ENCODE measurements at regions not wholly inside any gene's neighbourhood (a gene's known extent, or its start where the extent isn't known, plus 50 kb on each side); places are given as distances from the start of the nearest gene placed in this dataset.
"Not testable (repeated sequence)": the region's sequence is repeated elsewhere in the genome, so short reads cannot be mapped to it uniquely, and the experiment has no call there.

DNA sequence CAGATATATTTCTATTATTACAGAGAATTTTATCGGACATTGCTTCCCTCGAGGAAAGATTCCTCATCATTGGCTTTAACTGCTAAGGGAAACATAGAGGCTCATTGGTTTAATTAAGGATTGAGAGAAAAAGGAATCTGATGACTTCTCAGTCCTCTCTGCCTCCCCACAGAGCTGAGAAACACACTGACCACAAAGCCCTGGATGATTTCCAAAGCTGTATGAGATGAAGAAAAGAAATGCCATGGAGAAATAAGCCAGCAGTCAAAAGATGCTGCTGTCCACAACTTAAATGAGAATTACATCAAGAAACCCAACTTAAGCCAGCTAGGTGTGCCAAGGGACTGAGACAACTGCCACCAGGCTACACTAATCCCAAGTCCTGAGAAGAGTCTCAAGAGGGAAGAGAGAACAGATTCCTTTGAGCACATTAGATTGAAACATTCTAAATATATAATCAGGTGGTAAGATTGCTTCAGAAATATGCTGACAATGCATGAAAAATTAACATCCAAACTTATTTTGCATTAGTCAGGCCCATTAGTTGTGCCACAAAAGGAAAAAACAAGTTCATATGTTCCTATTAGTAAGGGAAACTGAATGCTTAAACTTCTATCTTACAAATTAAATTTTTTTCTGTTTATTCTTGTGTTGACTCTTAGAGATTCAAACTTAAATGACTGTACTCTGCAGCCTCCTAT, 308.1 kb upstream of the CYRIA start:
- Mint-ChIP-seq H3K9me3 (no peaks in the 10 kb centered on the region), H3K27ac (no peak overlapping the region), H3K27me3 (no peaks in the 10 kb centered on the region), H3K4me3 (no peak overlapping the region), H3K4me1 (ENCODE audit: low read depth) (no peaks in the 10 kb centered on the region), H3K36me3 (ENCODE audit: low read depth) (no peaks in the 10 kb centered on the region)
- TF ChIP-seq, protein P1, sequence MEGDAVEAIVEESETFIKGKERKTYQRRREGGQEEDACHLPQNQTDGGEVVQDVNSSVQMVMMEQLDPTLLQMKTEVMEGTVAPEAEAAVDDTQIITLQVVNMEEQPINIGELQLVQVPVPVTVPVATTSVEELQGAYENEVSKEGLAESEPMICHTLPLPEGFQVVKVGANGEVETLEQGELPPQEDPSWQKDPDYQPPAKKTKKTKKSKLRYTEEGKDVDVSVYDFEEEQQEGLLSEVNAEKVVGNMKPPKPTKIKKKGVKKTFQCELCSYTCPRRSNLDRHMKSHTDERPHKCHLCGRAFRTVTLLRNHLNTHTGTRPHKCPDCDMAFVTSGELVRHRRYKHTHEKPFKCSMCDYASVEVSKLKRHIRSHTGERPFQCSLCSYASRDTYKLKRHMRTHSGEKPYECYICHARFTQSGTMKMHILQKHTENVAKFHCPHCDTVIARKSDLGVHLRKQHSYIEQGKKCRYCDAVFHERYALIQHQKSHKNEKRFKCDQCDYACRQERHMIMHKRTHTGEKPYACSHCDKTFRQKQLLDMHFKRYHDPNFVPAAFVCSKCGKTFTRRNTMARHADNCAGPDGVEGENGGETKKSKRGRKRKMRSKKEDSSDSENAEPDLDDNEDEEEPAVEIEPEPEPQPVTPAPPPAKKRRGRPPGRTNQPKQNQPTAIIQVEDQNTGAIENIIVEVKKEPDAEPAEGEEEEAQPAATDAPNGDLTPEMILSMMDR (IDR thresholded peaks at IDR 0.05): no peak
- intact Hi-C loops (cut with micrococcal nuclease): no loop called here
- POLR2A ChIA-PET: no interaction called here
- no peak for DNase-seq
- CTCF ChIA-PET: no interaction called here
- ATAC-seq: no peak

DNA sequence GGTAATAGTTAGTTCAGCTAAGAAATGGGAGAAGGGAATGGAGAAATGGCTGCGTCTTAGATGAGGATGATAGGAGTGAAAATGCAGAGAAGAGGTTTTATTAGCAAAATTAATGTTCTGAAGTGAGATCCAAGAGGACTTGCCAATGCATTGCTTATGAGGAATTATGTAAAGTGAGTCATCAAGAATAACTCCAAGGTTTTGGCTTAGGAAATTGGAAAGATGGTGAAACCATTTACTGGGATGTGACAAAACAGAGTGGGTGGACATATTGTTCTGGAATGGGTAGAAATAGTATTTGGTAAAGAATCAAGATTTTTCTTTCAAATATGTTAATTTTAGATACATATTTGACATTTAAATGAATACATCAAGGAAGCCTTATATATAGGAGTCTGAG, 306.6 kb upstream of the CYRIA start:
- Mint-ChIP-seq H3K27me3 (no peaks in the 10 kb centered on the region), H3K36me3 (ENCODE audit: low read depth) (no peaks in the 10 kb centered on the region), H3K27ac (no peak overlapping the region), H3K4me3 (no peak overlapping the region), H3K9me3 (no peaks in the 10 kb centered on the region), H3K4me1 (ENCODE audit: low read depth) (no peaks in the 10 kb centered on the region)
- intact Hi-C loops (cut with micrococcal nuclease): no loop called here
- ATAC-seq (no peak), DNase-seq (no peak)
- TF ChIP-seq, protein P1 (IDR thresholded peaks at IDR 0.05): no peak
- POLR2A ChIA-PET: no interaction called here
- CTCF ChIA-PET: no interaction called here

DNA sequence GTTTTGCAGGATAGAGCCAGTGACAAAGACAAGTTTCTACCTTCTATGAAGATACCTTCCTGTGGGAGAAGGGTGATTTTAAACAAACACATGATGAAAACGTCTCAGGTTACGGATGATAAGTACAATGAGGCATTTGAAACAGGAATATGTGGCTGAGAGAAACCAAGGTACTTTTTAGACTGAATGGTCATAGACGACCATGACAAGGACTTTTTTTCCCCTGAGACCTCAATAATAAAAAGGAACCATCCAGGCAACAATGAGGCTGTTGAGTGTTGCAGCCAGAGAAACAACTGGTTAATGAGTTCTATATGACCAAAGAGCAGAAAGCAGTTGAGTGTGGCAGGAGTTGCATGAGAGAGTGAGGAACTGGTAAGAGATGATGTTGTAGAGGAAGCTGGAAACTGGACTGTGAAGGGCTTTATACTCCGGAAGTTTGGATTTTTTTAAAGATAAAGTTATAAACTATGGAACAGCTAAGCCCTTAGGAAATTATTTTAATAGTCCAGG, 306.1 kb upstream of the CYRIA start:
- CTCF ChIA-PET: no interaction called here
- TF ChIP-seq, protein P1 (IDR thresholded peaks at IDR 0.05): no peak
- no peak for ATAC-seq

DNA sequence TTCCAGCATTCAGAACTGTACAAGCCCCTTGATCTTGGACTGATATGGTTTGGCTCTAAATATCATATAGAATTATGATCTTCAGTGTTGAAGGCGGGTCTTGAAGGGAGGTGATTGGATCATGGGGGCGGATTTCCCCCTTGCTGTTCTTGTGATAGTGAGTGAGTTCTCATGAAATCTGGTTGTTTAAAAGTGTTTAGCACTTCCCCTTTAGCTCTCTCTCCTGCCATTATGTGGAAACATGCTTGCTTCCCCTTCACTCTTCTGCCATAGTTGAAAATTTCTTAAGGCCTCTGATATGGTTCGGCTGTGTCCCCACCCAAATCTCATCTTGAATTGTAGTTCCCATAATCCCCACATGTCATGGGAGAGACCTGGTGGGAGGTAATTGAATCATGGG, 305.3 kb upstream of the CYRIA start:
- H3K4me3 Mint-ChIP-seq; H3K27ac Mint-ChIP-seq; H3K27me3 Mint-ChIP-seq; H3K4me1 Mint-ChIP-seq (ENCODE audit: low read depth); intact Hi-C loops (cut with micrococcal nuclease); CTCF ChIA-PET; ATAC-seq; H3K36me3 Mint-ChIP-seq (ENCODE audit: low read depth); POLR2A ChIA-PET; DNase-seq; H3K9me3 Mint-ChIP-seq: not testable (repeated sequence)

More for the DNA sequence above, 306.1 kb upstream of the CYRIA start:
- no peaks in the 10 kb centered on the region for H3K27me3 Mint-ChIP-seq
- no peaks in the 10 kb centered on the region for H3K4me1 Mint-ChIP-seq (ENCODE audit: low read depth)
- DNase-seq: no peak
- intact Hi-C loops (cut with micrococcal nuclease): no loop called here
- H3K36me3 Mint-ChIP-seq (ENCODE audit: low read depth): no peaks in the 10 kb centered on the region
- no peak overlapping the region for H3K4me3 Mint-ChIP-seq
- POLR2A ChIA-PET: no interaction called here
- no peak overlapping the region for H3K27ac Mint-ChIP-seq
- H3K9me3 Mint-ChIP-seq: no peaks in the 10 kb centered on the region

DNA sequence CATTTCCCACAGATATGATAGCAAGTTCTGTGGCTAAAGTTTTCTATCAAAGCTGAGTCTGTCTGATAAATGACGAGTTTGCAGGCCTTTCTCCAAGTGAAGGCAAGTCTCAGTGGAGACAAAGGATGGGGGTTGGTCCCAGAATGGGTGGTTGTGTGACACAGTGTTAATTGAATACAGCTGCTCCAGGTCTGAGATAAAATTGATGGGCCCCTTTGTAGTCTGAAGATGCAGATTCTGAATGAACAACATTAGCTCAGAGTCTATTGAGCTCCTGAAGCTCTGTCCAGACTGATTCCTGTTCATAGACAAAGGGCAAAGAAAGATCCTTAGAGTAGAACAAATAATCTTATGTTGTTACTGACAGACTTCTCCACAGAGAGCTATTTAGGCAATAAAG, 296.9 kb upstream of the CYRIA start:
- no peak for DNase-seq
- POLR2A ChIA-PET: no interaction called here
- CTCF ChIA-PET: no interaction called here
- no peaks in the 10 kb centered on the region for H3K36me3 Mint-ChIP-seq (ENCODE audit: low read depth)
- intact Hi-C loops (cut with micrococcal nuclease): no loop called here
- H3K4me1 Mint-ChIP-seq (ENCODE audit: low read depth): no peaks in the 10 kb centered on the region
- no peaks in the 10 kb centered on the region for H3K9me3 Mint-ChIP-seq
- TF ChIP-seq, protein P1 (IDR thresholded peaks at IDR 0.05): no peak
- no peaks in the 10 kb centered on the region for H3K27me3 Mint-ChIP-seq
- H3K27ac Mint-ChIP-seq: no peak overlapping the region
- ATAC-seq: no peak
- no peak overlapping the region for H3K4me3 Mint-ChIP-seq
